ENCODE measurements at regions not wholly inside any gene's neighbourhood (a gene's known extent, or its start where the extent isn't known, plus 50 kb on each side); places are given as distances from the start of the nearest gene placed in this dataset.

GRCh38 chr16:9526791-9527190, 435.3 kb downstream of the HAPSTR1 start:
- intact Hi-C loops (cut with DNase I, micrococcal nuclease), result no loop called here
- Histone ChIP-seq H3K4me3 (no peak overlapping the region), H3K9me3 (no peaks in the 10 kb centered on the region), H3K4me1 (ENCODE audit: low read depth) (no peaks in the 10 kb centered on the region), H3K36me3 (ENCODE audit: low read depth) (no peaks in the 10 kb centered on the region)
- ATAC-seq (no peak), DNase-seq (no peak)
- no peak for TF ChIP-seq CTCF (IDR thresholded peaks at IDR 0.05)

GRCh38 chr16:9527976-9528375, 436.5 kb downstream of the HAPSTR1 start:
- intact Hi-C loops (cut with DNase I, micrococcal nuclease), result no loop called here
- no peaks in the 10 kb centered on the region for H3K36me3 ChIP-seq (ENCODE audit: low read depth)
- ATAC-seq, result no peak
- no peak for DNase-seq
- H3K4me3 ChIP-seq, result no peak overlapping the region
- no peak for TF ChIP-seq CTCF (IDR thresholded peaks at IDR 0.05)
- no peaks in the 10 kb centered on the region for H3K9me3 ChIP-seq
- no peaks in the 10 kb centered on the region for H3K4me1 ChIP-seq (ENCODE audit: low read depth)

- intact Hi-C loops (cut with DNase I, micrococcal nuclease), result no loop called here
- no peaks in the 10 kb centered on the region for H3K4me1 ChIP-seq (ENCODE audit: low read depth)
- no peak for TF ChIP-seq CTCF (IDR thresholded peaks at IDR 0.05)
- no peaks in the 10 kb centered on the region for H3K9me3 ChIP-seq
- H3K4me3 ChIP-seq, result no peak overlapping the region
- ATAC-seq, result no peak
- H3K36me3 ChIP-seq (ENCODE audit: low read depth), result no peaks in the 10 kb centered on the region
- no peak for DNase-seq
These were observed 437.2 kb downstream of the HAPSTR1 start for GRCh38 chr16:9528511-9529079.

- TF ChIP-seq CTCF (IDR thresholded peaks at IDR 0.05), result no peak
- no peaks in the 10 kb centered on the region for H3K4me1 ChIP-seq (ENCODE audit: low read depth)
- no peaks in the 10 kb centered on the region for H3K36me3 ChIP-seq (ENCODE audit: low read depth)
- ATAC-seq, result no peak
- H3K4me3 ChIP-seq, result no peak overlapping the region
- intact Hi-C loops (cut with DNase I, micrococcal nuclease), result no loop called here
- DNase-seq, result no peak
- H3K9me3 ChIP-seq, result no peaks in the 10 kb centered on the region
These were observed 441.6 kb downstream of the HAPSTR1 start for GRCh38 chr16:9533042-9533441.

GRCh38 chr16:9534759-9535158, 443.3 kb downstream of the HAPSTR1 start:
- no peak for DNase-seq
- Histone ChIP-seq H3K4me3 (no peak overlapping the region), H3K4me1 (ENCODE audit: low read depth) (no peaks in the 10 kb centered on the region), H3K36me3 (ENCODE audit: low read depth) (no peaks in the 10 kb centered on the region), H3K9me3 (no peaks in the 10 kb centered on the region)
- no peak for ATAC-seq
- intact Hi-C loops (cut with DNase I, micrococcal nuclease), result no loop called here
- TF ChIP-seq CTCF (IDR thresholded peaks at IDR 0.05), result no peak

- Histone ChIP-seq H3K4me3 (no peak overlapping the region), H3K36me3 (ENCODE audit: low read depth) (no peaks in the 10 kb centered on the region), H3K9me3 (no peaks in the 10 kb centered on the region), H3K4me1 (ENCODE audit: low read depth) (no peaks in the 10 kb centered on the region)
- DNase-seq (no peak), ATAC-seq (no peak)
- no peak for TF ChIP-seq CTCF (IDR thresholded peaks at IDR 0.05)
- intact Hi-C loops (cut with DNase I, micrococcal nuclease), result no loop called here
These were observed 445.5 kb downstream of the HAPSTR1 start for GRCh38 chr16:9536905-9537304.

Data from mucosa of descending colon (tissue), 3 donors.